Nephron progenitor cell (in vitro differentiated cells): ENCODE measurements at regions not wholly inside any gene's neighbourhood (a gene's known extent, or its start where the extent isn't known, plus 50 kb on each side); places are given as distances from the start of the nearest gene placed in this dataset.

ENCODE experiments used
- DNase-seq: peaks from one replicate; pipeline ENCODE4 v3.0.0; 2021
- H3K27ac Mint-ChIP-seq: 2 replicates; pipeline ENCODE4 v1.8.0; 2021; ENCODE audit warnings: mild to moderate bottlenecking, moderate library complexity, mixed read lengths
- H3K27me3 Mint-ChIP-seq: 2 replicates; pipeline ENCODE4 v1.8.0; 2021; ENCODE audit warnings: mild to moderate bottlenecking, low read depth, mixed read lengths; ENCODE audit not compliant: poor library complexity
- H3K36me3 Mint-ChIP-seq: 2 replicates; pipeline ENCODE4 v1.8.0; 2021; ENCODE audit warnings: low read depth, mixed read lengths
- H3K4me1 Mint-ChIP-seq: 2 replicates; pipeline ENCODE4 v1.8.0; 2021; ENCODE audit warnings: mixed read lengths
- H3K4me3 Mint-ChIP-seq: 2 replicates; pipeline ENCODE4 v1.8.0; 2021; ENCODE audit warnings: mild to moderate bottlenecking, moderate library complexity, mixed read lengths
- H3K9me3 Mint-ChIP-seq: 2 replicates; pipeline ENCODE4 v1.8.0; 2021; ENCODE audit warnings: mild to moderate bottlenecking, moderate library complexity, mixed read lengths
- TF ChIP-seq, protein P1 (sequence below): fragments of 200-600 bp; sonication (generic); IDR thresholded peaks from 2 replicates; pipeline ENCODE4 v1.5.0; 2021; ENCODE audit warnings: antibody characterized with exemption

DNA sequence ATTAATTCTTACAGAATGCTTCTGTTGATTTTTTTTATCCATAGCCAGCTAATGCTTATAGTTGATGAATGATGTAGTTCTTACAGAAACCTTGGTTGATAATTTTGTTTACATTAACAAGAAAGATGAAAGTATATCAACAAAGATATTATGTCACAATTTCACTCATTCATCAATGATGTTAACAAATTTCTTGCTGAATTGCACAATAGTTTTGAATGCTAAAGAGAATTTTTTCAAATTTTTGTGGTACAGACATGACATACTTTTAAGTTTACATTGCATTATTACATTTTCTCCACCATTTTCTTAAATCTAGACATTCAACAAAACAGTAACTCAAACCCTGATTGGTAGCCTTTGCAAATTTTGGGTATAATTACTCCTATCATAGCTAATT lies 236.3 kb downstream of the FOXD2 start:
- Mint-ChIP-seq H3K36me3 (peaks cover 15% of the 10 kb centered on the region), H3K9me3 (peaks cover 33% of the 10 kb centered on the region), H3K4me1 (peaks cover 36% of the 10 kb centered on the region), H3K27me3 (peaks cover 16% of the 10 kb centered on the region), H3K4me3 (no peak overlapping the region), H3K27ac (no peak overlapping the region)
- TF ChIP-seq, protein P1, sequence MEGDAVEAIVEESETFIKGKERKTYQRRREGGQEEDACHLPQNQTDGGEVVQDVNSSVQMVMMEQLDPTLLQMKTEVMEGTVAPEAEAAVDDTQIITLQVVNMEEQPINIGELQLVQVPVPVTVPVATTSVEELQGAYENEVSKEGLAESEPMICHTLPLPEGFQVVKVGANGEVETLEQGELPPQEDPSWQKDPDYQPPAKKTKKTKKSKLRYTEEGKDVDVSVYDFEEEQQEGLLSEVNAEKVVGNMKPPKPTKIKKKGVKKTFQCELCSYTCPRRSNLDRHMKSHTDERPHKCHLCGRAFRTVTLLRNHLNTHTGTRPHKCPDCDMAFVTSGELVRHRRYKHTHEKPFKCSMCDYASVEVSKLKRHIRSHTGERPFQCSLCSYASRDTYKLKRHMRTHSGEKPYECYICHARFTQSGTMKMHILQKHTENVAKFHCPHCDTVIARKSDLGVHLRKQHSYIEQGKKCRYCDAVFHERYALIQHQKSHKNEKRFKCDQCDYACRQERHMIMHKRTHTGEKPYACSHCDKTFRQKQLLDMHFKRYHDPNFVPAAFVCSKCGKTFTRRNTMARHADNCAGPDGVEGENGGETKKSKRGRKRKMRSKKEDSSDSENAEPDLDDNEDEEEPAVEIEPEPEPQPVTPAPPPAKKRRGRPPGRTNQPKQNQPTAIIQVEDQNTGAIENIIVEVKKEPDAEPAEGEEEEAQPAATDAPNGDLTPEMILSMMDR = no peak
- DNase-seq = no peak

DNA sequence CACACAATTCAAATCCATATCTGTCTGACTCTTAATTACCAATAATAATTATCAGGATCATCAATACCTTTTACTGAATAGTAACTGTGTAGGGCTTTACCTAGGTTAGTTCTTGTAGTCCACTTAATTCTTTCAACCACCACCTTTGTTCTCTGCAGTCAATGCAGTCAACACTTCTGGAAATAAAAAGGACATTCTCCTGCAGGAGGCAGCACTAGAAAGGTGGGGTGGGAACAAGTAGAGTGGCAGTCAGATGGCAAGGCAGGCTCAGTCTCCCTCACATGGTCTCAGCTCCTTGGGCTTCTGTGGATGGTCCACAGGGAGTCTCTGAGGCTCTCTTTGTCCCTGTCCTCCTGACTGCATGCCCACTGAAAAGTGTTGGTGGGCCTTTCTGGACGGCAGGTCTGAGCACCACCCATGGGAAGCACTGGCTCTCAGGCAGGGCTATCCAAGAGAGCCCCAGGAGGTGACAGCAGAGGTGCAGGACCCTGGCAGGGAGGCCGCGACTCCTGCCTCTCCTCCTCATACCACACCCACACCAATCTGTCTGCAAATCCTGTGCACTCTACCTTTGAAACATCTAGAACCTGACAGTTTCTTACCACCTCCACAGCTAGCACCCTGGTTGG lies 237.3 kb downstream of the FOXD2 start:
- TF ChIP-seq, protein P1 = no peak
- peaks cover 33% of the 10 kb centered on the region for H3K9me3 Mint-ChIP-seq
- DNase-seq = no peak
- no peak overlapping the region for H3K4me3 Mint-ChIP-seq
- peaks cover 19% of the 10 kb centered on the region for H3K27me3 Mint-ChIP-seq
- no peak overlapping the region for H3K27ac Mint-ChIP-seq
- peaks cover 42% of the 10 kb centered on the region for H3K4me1 Mint-ChIP-seq
- peaks cover 15% of the 10 kb centered on the region for H3K36me3 Mint-ChIP-seq

DNA sequence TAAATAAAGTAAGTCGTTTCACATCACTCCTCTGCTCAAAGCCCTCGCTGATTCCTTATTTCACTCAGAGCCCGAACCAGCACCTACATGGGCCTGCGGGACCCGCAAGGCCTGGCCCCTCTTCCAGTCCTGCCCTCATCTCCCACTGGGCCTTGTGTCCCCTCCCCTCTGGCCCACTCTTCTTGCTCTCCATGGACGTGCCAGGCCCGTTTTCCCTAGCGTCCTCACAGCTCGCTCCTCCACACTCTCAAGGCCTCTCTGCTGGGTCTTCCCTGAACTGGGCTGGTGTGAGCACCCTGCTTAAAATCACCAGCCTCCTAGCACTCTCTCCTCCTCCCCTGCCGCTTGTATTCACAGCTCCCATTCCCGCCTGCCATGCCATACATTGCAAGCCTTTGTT lies 237.9 kb downstream of the FOXD2 start:
- peaks cover 43% of the 10 kb centered on the region for H3K4me1 Mint-ChIP-seq
- TF ChIP-seq, protein P1 = no peak
- peaks cover 15% of the 10 kb centered on the region for H3K36me3 Mint-ChIP-seq
- H3K27ac Mint-ChIP-seq = no peak overlapping the region
- H3K27me3 Mint-ChIP-seq = peaks cover 20% of the 10 kb centered on the region
- H3K4me3 Mint-ChIP-seq = no peak overlapping the region
- H3K9me3 Mint-ChIP-seq = peaks cover 29% of the 10 kb centered on the region
- DNase-seq = no peak

DNA sequence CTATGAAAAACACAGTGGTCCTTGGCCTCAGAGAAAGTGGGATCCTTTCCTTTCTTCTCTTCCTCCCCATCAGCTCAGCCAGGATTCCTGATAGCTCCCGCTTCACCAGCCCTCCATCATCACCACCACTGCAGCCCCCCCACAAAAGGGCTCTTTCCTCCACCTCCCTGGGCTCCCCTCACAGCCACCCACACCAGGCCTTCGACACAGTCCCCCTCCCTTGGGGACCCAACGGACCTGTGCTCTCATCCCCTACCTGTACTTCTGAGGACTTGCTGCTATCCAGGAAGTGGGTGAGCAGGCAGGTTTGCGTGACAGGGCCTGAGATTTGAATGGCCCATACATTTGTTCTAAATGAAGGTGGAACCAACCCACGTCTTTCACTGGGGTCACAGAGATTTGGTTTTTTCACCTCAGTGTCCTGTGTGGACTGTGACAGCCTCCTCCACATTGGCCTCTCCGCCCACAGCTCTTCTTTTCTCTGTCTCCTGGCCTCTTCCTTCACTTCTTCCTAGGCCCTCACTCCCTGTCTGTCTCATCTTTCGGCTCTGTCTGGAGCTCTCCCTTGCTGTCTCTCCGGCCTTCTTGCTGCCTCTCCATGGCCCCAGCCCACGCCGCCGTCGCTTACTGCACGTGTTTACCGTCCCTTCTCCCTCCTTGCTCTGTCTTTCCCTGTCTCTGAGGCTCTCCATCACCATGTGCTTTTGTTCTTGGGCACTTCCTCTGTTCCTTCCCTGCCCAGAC lies 238.6 kb downstream of the FOXD2 start:
- H3K36me3 Mint-ChIP-seq = peaks cover 15% of the 10 kb centered on the region
- peaks cover 21% of the 10 kb centered on the region for H3K9me3 Mint-ChIP-seq
- H3K27ac Mint-ChIP-seq = peak overlapping the region; percentile 94
- peak overlapping the region; percentile 35 for H3K4me3 Mint-ChIP-seq
- no peak for DNase-seq
- peaks cover 47% of the 10 kb centered on the region for H3K4me1 Mint-ChIP-seq
- peaks cover 19% of the 10 kb centered on the region for H3K27me3 Mint-ChIP-seq
- TF ChIP-seq, protein P1 = no peak

DNA sequence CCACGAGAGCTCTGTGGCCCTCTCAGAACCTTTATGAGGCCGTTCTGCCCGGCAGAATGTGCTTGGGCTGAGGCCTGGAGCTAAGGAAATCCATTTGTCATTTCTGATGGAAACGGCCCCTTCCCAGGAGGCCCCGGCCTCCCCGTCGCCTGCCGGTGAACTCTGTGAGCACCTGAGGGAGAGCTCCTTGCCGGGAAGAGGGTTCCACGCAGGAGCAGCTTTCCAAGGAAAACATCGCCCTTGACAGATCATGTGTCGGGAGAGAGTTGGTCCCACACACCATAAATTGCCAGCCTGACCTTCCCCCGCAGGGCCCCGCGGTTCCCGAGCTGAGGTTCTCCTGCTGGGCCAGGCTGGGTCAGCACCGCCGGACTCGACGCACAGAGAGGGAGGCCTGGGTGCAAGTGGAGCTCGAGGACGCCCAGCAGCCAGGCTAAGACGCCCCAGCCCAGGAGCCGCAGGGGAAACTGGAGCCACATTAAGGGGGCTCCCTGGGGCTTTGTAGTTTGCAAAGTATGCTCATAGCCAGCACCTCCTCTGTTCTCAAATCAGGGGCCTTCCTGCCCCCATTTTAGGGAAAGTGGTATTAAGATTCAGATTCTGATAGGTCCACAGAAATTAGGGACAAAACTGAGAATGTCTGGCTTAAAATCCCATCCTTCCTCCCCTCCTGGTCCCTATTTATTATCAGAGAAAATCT lies 239.5 kb downstream of the FOXD2 start:
- TF ChIP-seq, protein P1 = no peak
- peak overlapping the region; percentile 94 for H3K27ac Mint-ChIP-seq
- peaks cover 11% of the 10 kb centered on the region for H3K36me3 Mint-ChIP-seq
- no peak for DNase-seq
- peaks cover 53% of the 10 kb centered on the region for H3K4me1 Mint-ChIP-seq
- H3K9me3 Mint-ChIP-seq = peaks cover 15% of the 10 kb centered on the region
- H3K27me3 Mint-ChIP-seq = peaks cover 18% of the 10 kb centered on the region
- H3K4me3 Mint-ChIP-seq = peak overlapping the region; percentile 35
